DMS79 treated with DMSO at 0.1 percent for 48 hours (cell line): ENCODE measurements at regions not wholly inside any gene's neighbourhood (a gene's known extent, or its start where the extent isn't known, plus 50 kb on each side); places are given as distances from the start of the nearest gene placed in this dataset.

Experiments used
- DNase-seq: peaks from one replicate; lab custom pipeline; 2025; lab: John Stamatoyannopoulos, UW

GRCh38 chr21:23438081-23438480 lies 2169.2 kb downstream of the MRPL39 start:
- DNase-seq, result no peak

DNA sequence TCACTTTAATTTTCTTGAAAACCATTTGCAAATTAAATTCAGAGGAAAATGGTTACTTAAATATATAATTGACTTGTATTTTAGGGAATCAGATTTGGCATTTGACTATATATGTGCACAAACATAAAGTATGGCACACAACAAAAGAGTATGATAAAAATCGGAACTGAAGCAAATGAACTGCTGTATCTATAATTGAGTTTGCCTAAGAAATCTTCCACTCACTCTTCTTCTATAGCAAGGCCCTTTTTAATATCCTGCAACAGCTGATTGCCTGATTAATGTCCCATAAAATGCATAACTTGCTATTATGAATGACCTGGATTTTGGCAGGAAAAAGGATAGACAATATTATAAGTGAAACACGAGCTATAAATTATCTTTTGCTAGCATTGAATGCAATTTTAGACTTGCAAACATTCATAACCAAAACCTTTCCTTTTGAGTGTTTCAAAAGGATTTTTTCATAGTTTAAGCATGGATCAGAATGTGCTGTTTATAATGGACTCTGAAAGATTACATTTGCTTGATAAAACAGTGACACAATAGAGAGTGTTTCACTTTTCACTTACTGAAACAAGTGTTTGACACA lies 2204.3 kb downstream of the MRPL39 start:
- no peak for DNase-seq

DNA sequence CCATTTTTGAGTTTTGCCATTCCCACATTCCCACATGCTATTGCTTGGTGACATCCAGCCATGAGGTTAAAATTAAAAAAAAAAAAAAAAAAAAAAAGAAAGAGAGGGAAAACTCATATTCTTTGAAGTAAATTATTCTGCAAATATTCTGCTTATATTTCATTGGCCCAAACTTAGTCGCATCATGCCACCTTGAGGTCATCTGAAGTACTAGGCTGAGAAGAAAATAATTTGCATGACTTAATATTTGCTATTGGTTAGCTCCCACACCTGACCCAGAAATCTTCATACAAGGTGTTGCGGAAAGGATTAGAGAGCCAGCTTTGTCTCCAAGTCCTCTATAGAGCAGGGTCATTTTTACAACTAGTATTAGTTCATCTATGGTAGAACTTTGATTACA lies 2206.0 kb downstream of the MRPL39 start:
- no peak for DNase-seq

DNA sequence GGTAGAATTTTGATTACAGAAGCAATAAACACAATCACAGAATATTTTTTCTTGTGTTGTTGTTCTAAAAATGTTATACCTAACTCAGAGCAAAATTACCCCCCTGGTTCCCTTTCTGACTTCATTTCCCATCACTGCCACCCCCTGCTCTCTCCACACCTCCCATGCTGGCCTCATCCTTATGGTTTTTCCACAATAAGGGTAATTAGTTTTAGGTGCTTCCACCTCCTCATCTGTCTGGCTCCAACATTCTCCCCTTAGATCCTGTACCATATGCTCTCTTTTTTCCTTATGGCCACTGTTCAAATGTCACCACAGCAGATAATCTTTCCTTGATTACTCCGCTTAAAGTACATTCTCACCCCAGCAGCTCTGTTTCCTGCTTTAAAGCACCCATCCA lies 2208.6 kb downstream of the MRPL39 start:
- no peak for DNase-seq

- no peak for DNase-seq
Observed at GRCh38 chr21:23394458-23394857, 2212.8 kb downstream of the MRPL39 start.

DNA sequence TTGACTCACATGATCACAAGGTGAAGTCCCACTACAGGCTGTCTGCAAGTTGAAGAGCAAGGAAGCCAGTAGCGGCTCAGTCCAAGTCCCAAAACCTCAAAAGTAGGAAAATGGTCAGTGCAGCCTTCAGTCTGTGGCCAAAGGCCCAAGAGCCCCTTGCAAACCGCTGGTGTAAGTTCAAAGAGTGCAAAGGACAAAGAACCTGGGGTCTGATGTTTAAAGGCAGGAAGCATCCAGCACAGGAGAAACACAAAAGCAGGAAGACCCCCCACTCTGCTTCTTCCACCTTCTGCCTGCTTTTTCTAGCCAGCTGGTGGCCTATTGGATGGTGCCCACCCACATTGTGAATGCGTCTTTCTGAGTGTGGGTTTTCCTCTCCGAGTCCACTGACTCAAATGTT lies 2222.6 kb downstream of the MRPL39 start:
- no peak for DNase-seq

DNA sequence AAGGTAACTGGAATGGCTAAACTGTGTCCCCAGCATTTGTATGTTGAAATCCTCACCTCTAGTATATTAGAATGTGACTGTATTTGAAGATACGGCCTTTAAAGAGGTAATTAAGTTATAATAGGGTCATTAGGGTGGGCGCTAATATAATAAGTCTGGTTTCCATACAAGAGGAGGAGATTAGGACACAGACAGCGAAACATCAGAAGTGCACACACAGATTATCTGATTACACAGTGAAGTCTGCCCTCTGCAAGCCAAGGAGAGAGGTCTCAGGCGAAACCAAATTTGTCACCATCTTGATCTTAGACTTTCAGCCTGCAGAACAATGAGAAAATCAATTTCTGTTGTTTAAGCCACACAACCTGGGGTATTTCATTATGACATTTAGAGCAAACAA lies 2233.1 kb downstream of the MRPL39 start:
- no peak for DNase-seq

GRCh38 chr21:23356905-23357304 lies 2250.4 kb downstream of the MRPL39 start:
- no peak for DNase-seq

GRCh38 chr21:23316190-23316589 lies 2291.1 kb downstream of the MRPL39 start:
- no peak for DNase-seq

GRCh38 chr21:23308741-23309140 lies 2298.5 kb downstream of the MRPL39 start:
- no peak for DNase-seq

GRCh38 chr21:23307065-23307464 lies 2300.2 kb downstream of the MRPL39 start:
- DNase-seq, result no peak

DNA sequence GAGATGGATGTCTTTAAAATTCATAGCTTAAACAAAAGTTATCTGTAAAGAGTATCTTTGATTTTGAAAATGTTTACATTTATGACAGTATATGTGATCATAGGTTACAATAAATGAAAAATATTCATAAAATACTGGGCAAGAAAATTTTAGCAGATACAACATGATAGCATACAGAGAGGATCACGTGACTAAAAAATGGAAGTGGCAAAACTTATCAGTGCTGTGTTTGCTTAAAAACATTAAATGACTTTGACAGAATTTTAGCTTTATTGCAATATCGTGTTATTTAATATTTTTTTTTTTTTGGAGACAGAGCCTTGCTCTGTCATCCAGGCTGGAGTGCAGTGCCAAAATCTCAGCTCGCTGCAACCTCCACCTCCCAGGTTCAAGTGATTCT lies 2294.1 kb downstream of the NCAM2 start:
- no peak for DNase-seq

GRCh38 chr21:23281917-23282316 lies 2283.7 kb downstream of the NCAM2 start:
- DNase-seq, result no peak

- no peak for DNase-seq
Observed at GRCh38 chr21:23249760-23250159, 2251.6 kb downstream of the NCAM2 start.

DNA sequence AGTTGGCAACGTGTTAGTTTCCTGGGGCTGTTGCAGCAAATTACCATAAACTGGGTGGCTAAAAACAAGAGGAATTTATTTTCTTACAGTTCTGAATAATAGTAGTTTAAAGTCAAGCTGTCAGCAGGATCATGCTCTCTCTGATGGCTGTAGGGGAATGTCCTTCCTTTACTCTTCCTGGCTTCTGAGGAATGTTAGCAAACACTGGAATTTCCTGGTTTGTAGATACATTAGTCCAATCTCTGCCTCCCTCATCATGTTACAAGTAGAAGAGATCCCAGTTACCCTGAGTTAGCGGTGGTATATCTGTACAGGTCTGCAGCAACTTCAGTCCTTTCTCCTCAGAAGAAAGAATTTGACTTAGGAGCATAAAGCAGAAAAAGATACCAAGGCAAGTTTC lies 2249.1 kb downstream of the NCAM2 start:
- no peak for DNase-seq

DNA sequence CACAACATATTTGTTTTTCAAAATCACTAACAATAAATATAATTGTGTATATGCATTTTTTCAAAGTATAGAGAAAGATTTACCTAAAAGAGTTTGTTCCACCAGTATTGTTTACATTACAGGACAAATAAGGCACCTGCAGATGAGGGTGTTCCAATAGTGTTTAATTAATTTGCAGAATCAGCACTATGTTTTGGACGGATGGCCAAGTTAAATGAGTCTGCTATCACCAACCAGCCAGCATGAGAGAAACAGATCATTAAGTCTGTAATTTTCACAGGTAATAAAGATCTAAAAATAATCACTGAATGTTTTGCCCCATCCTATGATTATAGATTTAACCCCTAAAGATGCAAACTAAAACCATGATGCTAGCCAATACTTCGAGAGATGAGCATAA lies 2247.0 kb downstream of the NCAM2 start:
- no peak for DNase-seq

DNA sequence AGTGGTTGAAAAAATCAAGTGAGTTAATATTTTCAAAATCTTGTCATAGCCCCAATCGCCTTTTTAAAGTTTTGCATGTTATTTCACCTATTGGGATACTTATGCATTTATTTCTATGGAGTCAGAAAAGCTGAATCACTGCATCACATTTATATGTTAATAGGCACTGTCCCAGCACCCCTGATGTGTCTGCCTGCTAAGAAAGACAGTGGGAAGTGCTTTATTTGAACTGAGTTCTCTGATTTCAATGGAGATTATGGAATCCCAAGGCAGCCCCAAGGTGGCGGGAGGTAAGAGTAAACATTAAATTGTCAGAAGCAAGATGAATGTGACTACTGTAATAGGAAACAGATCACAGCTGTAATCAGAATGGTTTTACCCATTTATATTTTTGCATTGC lies 2225.7 kb downstream of the NCAM2 start:
- no peak for DNase-seq

GRCh38 chr21:23218667-23219066 lies 2220.5 kb downstream of the NCAM2 start:
- no peak for DNase-seq

GRCh38 chr21:23217597-23217996 lies 2219.4 kb downstream of the NCAM2 start:
- DNase-seq, result no peak

- no peak for DNase-seq
Observed at GRCh38 chr21:23215261-23215660, 2217.1 kb downstream of the NCAM2 start.
